ENCODE measurements at regions not wholly inside any gene's neighbourhood (a gene's known extent, or its start where the extent isn't known, plus 50 kb on each side); places are given as distances from the start of the nearest gene placed in this dataset.

GRCh38 chr2:66134138-66134701 is 300.7 kb upstream of the MEIS1 start:
- H3K36me3 ChIP-seq (ENCODE audit: control insufficient read depth, insufficient read depth, low read length) = no peaks in the 10 kb centered on the region
- ATAC-seq (no peak), DNase-seq (ENCODE audit: low read depth, low spot score) (no peak)
- ChIA-PET CTCF (interaction anchor here (0.7 kb wide), 1 partner anchor 19 kb away, joined by 4 read pairs; no protein-coding TSS in a partner anchor), POLR2A (no interaction called here)
- H3K27ac ChIP-seq (ENCODE audit: low read length) = no peak overlapping the region
- in situ Hi-C loops (cut with HindIII; ENCODE audit: low pct_unique_long_range_greater_than_20kb, low sequenced_read_pairs) (no loop called here), intact Hi-C loops (cut with micrococcal nuclease; ENCODE audit: unreplicated experiment) (no loop called here)
- H3K9me3 ChIP-seq (ENCODE audit: control insufficient read depth, insufficient read depth, low read depth, low read length) = no peaks in the 10 kb centered on the region
- H3K4me1 ChIP-seq (ENCODE audit: control insufficient read depth, insufficient read depth, low read length) = no peaks in the 10 kb centered on the region
- no TSS peak for BruUV-seq (replicated peaks)
- no peak overlapping the region for H3K4me3 ChIP-seq (ENCODE audit: low read depth in 2 of 2, low read length in 2 of 2)
- no peaks in the 10 kb centered on the region for H3K27me3 ChIP-seq (ENCODE audit: control insufficient read depth, insufficient read depth, low read length)
- no peak for TF ChIP-seq SIN3A (IDR thresholded peaks at IDR 0.05; ENCODE audit: borderline replicate concordance, insufficient read depth, low read depth, low read length)
- no peak for TF ChIP-seq CTCF (IDR thresholded peaks at IDR 0.05)
- TF ChIP-seq REST (IDR thresholded peaks at IDR 0.05; ENCODE audit: insufficient read depth in 1 of 2, low read depth in 2 of 2, low read length in 1 of 2) = no peak
- no peak for TF ChIP-seq TCF7L2 (IDR thresholded peaks at IDR 0.05; ENCODE audit: low read depth, low read length)
- no peak for TF ChIP-seq POLR2AphosphoS5 (IDR thresholded peaks at IDR 0.05; ENCODE audit: low read depth, low read length)

GRCh38 chr2:66127656-66128055 is 307.3 kb upstream of the MEIS1 start:
- TF ChIP-seq TCF7L2 (IDR thresholded peaks at IDR 0.05; ENCODE audit: low read depth, low read length) (no peak), CTCF (IDR thresholded peaks at IDR 0.05) (no peak), POLR2AphosphoS5 (IDR thresholded peaks at IDR 0.05; ENCODE audit: low read depth, low read length) (no peak), REST (IDR thresholded peaks at IDR 0.05; ENCODE audit: insufficient read depth in 1 of 2, low read depth in 2 of 2, low read length in 1 of 2) (no peak), SIN3A (IDR thresholded peaks at IDR 0.05; ENCODE audit: borderline replicate concordance, insufficient read depth, low read depth, low read length) (no peak)
- no peaks in the 10 kb centered on the region for H3K36me3 ChIP-seq (ENCODE audit: control insufficient read depth, insufficient read depth, low read length)
- H3K9me3 ChIP-seq (ENCODE audit: control insufficient read depth, insufficient read depth, low read depth, low read length) = no peaks in the 10 kb centered on the region
- BruUV-seq (replicated peaks) = no TSS peak
- no peaks in the 10 kb centered on the region for H3K27me3 ChIP-seq (ENCODE audit: control insufficient read depth, insufficient read depth, low read length)
- no peaks in the 10 kb centered on the region for H3K4me1 ChIP-seq (ENCODE audit: control insufficient read depth, insufficient read depth, low read length)
- intact Hi-C loops (cut with micrococcal nuclease; ENCODE audit: unreplicated experiment) = no loop called here
- no peak for ATAC-seq
- no peak overlapping the region for H3K27ac ChIP-seq (ENCODE audit: low read length)
- H3K4me3 ChIP-seq (ENCODE audit: low read depth in 2 of 2, low read length in 2 of 2) = no peak overlapping the region
- ChIA-PET CTCF (no interaction called here), POLR2A (no interaction called here)
- no peak for DNase-seq (ENCODE audit: low read depth, low spot score)
- in situ Hi-C loops (cut with HindIII; ENCODE audit: low pct_unique_long_range_greater_than_20kb, low sequenced_read_pairs) = no loop called here

Data from Panc1 (cell line).